NCI-H524 (cell line): ENCODE measurements at regions not wholly inside any gene's neighbourhood (a gene's known extent, or its start where the extent isn't known, plus 50 kb on each side); places are given as distances from the start of the nearest gene placed in this dataset.

Experiments
- DNase-seq, 2 experiments: peaks; one replicate each; lab custom pipeline; 2025; lab: John Stamatoyannopoulos, UW

DNA sequence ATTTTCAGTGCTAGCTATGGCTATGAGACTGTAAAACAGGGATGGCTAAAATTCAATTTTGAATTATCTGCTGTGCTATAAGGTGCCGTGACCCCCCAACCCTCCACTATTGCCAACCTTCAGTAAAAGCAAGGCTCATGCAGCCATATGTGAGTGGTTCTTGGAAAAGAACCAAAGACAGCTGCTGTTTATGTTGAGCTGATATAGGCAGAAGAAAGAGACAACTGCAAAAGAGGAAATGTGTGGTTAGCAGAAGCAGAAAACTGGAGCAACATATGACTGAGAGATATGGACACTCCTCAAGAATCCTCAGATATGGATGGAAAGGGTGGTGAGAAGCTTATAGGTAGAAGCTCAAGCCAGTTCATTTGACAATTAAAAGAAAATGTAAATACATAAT is 200.3 kb downstream of the TLE1 start:
- DNase-seq, result no peak

DNA sequence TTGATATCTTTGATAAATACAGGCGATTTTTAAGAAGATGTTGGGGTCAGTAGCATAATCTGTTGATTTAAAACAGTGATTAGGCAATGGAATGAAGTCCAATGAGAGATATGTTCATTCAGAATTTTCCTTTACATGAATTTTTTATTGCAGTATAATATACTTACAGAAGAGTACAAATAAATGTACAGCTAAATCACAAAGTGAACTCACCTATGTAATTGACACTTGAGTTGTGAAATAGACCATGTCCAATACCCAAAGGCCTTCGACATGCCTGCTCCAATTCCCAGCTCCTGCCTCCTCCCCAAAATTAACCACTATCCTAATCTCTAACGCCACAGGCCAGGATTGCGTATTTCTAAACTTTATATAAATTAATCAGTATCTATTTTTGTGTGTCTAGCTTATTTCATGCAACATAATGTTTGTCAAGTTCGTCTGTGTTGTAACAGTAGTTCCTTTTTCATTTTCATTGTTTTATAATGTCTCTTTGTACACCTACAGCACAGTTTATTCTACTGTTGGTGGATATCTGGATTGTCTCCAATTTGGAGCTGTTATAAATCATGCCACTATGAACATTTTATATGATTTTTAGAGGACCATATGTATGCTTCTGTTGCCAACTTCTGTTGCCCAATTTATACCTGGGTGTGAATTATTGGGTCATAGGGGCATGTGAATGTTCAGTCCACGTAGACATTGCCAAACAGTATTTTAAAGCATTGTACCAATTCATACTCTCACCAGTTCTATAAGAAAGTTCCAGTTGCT is 208.3 kb downstream of the TLE1 start:
- no peak for DNase-seq

DNA sequence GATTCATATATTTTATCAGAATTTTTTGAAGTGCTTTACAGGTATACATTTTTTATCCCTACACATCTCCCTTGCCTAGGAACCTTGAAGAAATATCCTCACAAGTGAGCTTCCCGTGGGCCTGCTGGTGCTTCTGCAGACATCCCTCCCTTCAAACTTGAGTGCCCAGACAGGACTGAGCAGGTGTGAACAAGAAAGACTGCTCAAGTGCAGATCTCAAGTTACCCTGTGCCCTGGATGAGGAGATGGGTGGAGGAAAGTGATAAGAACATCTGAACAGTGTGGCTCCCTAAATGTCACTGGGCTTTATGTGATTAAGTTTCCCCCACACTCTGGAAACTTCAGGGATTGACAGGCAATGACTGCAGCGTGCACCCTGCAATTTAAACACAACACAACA is 209.8 kb downstream of the TLE1 start:
- DNase-seq, result peak; percentile 12 to 49

DNA sequence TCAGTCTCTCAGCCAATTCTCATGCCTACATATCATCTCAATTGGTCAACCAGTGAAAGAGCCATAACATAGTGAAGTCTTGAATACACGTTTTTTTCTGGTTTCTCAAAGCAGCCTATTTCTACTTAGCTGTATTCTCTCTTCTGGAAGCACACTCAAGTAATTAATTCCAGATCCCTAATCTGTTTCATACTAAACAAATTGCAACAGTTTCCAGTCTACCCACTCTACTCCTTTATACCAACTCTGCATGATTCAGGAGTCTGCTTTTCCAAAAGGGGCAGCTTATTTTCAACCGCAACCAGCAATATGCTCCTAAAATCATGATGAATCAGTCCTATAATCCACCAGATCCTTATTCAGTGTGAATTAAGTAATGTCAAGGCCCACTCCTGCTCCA is 211.7 kb downstream of the TLE1 start:
- DNase-seq, result no peak

DNA sequence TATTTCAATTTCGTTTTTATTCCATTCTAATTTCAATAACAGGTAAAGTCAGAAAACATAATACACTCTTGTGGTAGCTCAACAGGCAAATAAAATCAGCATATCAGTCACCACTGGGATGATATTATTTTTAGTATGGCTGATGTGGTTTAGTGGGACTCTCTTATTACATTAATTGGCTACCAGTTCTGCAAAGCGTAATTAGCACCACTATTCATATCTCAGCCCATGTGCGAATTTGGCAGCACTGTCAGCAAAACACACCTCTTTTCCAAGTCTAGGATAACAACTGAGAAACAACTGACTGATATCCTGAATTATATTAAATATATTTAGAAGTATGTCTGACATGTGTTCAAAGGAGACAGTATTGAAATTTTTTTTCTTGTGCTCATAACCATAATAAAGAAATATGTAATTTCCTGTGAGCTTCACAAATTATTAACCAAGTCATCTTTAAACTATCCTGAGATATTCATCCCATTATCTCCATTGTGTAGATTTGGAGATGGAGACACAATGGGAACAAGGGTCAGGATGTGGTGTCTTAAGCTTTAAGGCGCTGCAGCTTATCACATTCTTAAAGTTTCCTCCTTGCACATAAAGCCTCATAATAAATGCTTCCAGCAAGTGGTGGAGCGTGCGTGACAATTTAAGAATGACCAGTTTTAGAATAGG is 212.4 kb downstream of the TLE1 start:
- DNase-seq, result no peak

DNA sequence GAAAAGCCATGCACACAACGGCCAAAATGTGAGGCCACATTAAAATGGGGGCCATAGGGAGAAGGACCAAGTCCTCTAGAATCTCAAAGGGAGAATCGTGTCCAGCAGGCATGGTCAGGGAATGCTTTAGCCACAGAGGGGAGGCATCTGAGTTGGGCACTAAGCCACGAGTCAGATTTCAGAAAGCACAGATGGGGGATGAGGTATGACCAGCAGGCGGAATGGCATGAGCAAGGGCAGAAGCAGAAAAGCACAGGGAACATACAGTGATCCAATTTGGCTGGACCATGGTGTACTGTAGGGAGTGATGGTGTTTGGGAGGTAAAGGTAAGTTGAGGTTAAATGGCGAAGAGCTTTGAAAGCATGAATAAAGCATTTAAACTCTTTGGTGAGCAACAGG is 214.6 kb downstream of the TLE1 start:
- DNase-seq, result no peak

DNA sequence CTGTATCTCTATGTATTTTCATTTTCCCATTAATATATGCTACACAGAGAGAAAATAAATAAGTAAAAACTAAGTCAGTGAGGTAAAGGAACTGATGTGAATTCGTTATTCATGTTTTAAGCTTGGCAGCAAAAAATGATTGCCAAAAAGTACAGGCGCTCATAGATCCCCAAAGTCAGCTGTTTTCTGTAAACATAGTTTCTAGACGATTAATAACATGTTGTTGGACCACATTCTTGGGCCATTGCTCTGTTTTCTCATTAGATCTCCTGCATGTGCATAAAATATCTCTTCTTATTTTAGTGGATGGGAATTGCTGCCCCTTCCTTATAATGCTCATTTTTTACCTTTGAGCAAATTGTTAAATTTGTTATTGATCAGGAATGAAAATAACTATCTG is 215.2 kb downstream of the TLE1 start:
- DNase-seq, result no peak

DNA sequence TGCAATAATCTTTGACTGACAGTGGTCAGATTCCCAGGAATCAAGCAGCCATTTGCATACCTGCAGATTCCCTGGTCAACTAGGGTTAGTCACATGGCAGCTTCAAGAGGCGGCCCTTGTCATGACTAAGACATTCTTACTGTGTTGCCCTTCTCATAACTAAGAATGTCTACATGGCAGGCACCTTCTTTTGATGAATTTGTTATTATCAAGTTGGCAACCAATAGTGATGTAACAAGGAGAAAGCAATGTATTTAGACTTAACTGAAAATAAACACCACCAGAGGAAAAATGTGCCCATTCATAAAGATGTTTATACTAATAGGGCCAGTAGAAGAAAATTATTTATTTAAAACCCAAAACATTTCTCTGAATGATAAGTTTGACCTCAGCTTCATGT is 215.6 kb downstream of the TLE1 start:
- no peak for DNase-seq

DNA sequence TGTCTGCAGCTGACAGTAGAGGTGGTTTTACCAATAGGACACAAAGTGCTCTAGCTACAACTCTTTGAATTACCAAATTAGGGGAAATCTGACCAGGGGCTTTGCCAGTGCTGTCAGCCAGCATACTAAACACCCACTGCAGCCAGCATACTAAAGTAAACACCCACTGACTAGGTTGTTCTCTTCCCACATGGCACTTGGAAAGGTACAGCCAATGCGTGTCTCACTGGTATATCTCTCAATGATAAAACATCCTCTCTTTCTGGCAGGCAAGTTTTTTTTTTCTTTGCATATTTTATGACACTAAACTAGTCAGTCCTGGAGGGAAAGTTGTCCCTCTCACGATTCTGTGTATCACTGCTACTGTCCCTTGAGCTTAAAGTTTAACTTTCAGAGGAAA is 216.1 kb downstream of the TLE1 start:
- no peak for DNase-seq

DNA sequence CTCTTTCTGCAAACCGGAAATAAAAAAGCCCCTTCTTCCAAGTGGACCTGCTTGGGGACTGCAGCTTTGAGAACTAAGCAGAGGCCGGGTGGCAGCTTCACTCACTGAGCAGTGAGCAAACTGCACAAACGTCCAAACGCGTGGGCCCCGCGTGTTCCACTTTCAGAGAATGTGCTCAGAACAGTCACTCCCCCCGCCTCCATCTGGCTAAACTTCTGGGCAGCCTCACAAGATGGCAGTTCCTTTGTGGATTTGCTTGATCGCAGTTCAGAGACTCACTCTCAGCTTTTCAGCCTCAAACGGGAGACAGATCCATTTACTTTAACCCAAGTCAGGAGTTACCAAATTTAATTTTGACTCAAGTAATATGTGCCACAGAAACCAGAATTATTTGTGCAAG is 216.6 kb downstream of the TLE1 start:
- peak; percentile 2 to 12 for DNase-seq

DNA sequence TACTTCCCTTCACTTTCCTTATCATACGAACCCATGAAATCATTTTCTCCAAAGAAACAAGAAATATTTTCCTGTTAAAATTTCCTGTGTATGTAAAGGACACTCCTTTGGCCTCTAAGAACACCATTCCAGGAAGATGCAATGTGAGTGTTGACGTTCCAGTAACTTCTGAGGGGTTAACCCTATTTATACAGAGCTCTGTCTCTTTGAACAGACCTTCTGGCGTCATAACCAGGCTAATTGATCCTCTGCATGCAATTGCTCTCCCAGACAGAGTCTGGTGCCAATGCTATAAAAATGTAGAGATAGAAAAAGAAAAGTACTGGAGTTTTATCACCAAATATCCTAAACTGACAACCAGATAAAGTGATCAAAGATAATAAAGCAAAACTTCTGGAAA is 218.5 kb downstream of the TLE1 start:
- DNase-seq, result no peak

DNA sequence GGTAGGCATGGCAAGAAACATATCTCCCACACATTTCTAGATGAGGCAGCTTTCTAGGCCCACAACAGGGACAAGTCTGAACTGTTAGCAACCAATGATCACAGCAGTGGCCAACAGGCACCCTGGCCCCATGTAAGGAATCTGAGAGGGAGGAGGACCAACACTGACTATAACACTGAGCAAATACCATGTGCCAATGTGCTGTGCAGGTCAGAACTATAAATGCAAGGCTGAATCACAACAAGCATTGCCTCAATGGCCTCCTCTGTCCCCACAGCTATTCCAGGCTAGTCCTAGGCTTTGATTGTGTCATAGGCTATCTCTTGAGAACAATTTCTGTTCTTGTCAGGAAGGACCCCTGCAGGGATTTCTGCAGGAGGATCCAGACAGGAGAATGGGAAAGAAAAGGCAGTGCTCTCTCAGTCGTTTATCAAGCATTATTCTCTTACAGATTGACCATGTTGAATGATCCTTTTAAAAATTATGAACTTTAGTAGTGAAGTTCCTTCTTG is 221.2 kb downstream of the TLE1 start:
- DNase-seq, result no peak

DNA sequence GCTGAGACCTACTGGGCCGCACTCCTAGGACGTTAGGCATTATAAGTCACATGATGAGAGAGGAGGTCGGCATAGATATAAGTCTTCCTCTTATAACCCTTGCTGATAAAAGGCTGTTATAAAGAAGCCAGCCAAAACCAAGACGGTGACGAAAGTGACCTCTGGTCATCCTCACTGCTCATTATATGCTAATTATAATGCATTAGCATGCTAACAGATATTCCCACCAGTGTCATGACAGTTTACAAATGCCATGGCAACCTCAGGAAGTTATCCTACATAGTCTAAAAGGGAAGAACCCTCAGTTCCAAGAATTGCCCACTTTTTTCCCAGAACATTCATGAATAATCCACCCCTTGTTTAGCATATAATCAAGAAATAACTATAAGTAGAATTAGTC is 222.4 kb downstream of the TLE1 start:
- DNase-seq, result no peak

DNA sequence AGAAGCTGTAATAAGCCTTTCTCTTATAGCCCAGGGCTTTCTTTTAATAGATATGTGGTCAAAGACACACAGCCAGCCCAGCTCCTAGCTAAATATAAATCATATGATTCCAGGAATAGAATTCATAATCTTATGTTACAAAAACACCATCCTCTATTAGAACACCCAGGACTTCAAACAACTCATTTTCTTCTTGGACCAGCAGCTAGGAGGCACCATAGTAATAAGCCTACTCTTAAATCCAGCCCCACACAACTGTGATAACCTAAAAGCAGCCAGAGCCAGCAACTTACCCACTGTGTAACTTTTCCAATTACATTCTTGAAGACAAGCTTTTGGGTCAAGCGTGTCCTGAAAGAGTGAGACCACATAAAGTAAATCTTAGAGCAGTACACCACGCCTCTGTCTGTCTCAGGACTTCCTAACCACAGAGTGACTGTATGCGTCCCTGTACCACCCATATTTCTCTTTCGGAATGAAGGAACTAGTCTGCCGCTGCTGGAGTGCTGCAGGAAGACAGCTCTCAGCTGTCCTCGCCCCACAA is 223.8 kb downstream of the TLE1 start:
- DNase-seq, result no peak

DNA sequence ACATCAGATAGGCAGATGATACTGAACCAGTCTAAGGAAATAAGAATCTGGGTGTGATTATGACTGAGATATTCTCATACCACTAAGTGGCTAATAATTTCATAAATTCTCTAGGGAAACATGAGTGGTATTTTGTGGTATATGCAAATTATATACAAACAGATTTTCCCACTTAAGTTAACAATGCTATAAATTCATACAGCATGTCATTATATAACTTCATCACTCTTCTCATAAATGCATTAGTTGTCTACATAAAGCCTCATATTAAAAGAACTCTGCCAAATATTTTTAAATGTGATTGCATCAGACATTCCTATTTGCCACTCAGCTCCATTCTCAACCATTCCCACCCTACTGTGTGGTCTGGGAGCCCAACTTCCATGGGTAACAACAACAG is 226.5 kb downstream of the TLE1 start:
- DNase-seq, result no peak

DNA sequence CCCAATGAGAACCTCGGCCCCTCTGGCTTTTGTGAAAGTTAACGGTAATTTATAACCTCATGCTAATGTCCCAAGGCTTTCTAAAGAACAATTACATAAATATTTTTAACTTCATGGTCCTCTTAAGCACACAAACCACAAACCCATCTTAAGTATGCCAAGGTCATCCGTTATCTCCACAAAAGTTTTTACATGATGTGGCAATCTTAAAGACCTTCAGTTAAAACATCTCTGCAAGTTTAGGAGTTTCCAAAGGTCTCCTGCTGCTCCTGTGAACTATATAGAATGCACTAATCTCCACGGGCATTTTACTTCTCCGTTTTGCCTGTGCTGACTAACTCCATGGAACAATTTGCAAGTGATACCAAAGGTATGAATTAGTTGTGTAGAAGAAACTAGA is 228.2 kb downstream of the TLE1 start:
- no peak for DNase-seq

DNA sequence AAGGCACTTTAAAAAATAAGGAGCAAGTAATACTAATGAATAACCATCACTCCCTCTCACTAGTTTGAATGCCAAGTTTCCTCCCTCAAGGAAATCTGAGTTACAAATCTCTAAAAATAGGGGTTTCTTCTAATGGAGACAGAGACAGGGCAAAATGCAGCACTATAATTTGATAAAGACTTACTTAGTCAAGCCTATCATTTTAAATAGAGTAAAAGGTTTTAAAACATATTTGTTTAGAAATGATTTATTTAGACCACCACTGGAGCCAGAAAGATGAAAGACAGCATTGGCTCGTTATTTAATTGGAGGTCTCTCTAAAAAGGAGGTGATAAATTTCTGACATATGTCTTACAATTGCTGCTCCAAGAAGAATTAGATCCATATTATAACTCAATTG is 228.7 kb downstream of the TLE1 start:
- DNase-seq, result no peak

DNA sequence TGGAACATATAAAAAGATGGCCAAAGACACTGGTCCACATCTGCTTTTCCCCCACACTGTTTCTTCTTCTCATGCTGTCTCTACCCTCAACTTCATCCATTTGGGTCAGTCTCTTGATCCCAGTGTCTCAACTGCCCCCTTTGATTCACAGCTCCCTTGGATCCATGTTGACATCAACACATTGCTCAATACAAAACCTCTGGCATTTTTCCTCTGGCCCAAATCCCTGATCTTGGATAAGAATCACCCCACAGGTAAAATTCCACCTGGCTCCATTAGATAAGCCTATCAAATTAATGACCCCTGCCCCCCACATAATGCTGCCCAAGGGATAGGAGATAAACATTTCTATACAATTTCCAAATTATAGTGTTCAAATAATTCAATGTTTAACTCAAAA is 229.8 kb downstream of the TLE1 start:
- no peak for DNase-seq

DNA sequence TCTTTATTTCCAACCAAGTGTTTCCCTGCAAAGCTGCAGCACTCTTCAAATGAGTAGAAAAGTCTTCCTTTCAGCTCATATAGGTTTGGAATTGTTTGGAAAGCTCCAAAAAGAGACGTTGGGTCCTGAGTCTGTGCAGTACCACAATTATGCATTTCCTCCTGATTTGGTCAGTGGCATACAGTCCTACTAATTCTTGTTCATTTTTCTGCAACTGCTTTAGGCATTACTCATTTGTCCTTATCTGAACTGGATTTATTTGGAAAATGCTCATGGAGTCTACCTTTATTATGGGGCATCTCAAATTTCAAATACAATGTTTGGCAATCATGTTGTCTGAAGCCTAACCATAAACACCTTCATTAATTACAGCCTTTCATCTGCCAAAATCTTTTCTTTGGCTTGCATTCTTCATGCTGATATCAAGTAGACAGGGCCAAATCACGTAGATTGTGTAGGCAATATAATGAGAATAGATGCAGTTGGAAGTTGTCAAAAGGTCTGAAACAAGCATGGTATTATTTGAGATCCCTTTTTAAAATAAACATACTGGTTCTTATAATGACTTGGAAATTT is 232.8 kb downstream of the TLE1 start:
- DNase-seq, result no peak

DNA sequence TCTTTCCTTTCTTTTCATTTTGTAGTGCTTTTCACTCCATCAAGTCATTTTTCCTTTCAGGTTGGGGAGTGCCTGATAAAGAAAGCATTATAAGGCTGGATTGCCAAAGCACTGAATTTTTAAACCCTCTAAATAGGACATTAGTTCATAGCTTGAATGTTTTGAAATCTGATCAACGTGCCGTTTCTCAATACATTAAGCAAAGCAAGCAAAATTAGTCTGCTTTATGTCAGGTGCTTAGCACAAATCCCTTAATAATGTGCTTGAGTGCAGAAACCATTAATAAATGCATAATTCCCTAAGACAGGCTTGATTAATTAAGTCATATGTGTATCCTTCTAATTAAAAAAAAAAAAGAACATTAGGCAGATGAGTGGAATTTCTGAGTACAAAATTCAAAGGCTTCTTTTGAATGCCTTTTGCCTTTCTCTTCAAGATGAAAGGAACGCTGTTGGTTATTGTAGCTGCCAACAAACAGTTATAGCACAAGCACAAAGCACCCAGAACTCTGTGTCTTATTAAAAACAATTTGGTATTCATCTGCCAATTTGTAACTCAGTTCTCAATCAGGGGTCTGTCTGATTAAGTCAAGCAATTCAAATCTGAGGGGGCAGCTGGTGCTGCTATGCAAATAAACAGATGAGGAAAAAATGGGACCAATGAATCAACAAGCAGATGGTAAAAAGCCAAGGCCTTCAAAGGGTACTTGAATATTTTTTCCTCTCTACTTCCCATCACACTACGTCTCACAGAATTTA is 233.7 kb downstream of the TLE1 start:
- DNase-seq, result peak; percentile 6 to 67

DNA sequence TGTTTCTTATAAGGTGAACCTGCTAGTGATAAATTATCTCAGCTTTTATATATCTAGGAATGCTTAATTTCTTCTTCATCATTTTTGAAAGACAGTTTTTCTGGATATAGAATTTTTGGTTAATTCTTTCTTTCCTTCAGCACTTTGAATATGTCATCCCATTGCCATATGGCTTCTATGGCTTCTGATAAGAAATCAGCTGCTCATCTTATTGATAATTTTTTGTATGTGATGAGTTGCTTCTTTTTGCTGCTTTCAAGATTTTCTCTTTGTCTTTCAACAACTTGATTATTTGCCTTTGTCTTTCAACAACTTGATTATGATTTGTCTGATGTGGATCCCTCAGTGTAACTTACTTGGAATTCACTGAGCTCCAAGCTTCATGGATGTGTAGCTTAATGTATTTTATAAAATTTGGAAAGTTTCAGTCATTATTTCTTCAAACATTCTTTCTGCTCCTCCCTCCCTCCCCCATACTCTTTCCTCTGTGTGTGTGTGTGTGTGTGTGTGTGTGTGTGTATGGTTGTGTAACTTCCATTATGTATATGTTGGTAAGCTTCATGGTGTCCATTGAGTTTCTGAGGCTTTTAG is 243.9 kb downstream of the TLE1 start:
- DNase-seq, result no peak

DNA sequence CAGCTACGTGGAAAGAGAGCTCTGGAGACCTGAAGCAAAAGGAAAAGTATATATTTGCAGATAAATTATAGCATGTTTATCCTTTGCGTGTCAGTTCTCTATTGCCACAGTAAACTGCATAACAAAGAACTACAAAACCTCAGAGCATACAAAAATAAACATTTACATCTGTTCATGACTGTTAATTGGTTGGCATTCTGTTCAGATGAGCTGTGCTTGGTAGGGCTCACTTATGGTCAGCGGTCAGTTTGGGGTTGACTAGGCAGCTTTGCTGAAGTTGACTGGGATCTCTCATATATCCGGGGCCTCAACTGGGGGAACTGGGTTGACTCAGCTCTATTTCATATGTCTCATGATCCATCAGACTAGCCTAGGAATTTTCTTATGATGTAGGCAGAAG is 257.7 kb downstream of the TLE1 start:
- DNase-seq, result no peak
